Activated CD8-positive, alpha-beta memory T cell treated with anti-CD3 and anti-CD28 coated beads for 4 hours (primary cell): ENCODE measurements at regions not wholly inside any gene's neighbourhood (a gene's known extent, or its start where the extent isn't known, plus 50 kb on each side); places are given as distances from the start of the nearest gene placed in this dataset.
"Not testable (repeated sequence)": the region's sequence is repeated elsewhere in the genome, so short reads cannot be mapped to it uniquely, and the experiment has no call there.

Experiments used
- DNase-seq, 2 donors: peaks; one replicate each; pipeline ENCODE4 v3.0.0-alpha.2; 2020; ENCODE audit warnings: low read depth in 2 of 2

DNA sequence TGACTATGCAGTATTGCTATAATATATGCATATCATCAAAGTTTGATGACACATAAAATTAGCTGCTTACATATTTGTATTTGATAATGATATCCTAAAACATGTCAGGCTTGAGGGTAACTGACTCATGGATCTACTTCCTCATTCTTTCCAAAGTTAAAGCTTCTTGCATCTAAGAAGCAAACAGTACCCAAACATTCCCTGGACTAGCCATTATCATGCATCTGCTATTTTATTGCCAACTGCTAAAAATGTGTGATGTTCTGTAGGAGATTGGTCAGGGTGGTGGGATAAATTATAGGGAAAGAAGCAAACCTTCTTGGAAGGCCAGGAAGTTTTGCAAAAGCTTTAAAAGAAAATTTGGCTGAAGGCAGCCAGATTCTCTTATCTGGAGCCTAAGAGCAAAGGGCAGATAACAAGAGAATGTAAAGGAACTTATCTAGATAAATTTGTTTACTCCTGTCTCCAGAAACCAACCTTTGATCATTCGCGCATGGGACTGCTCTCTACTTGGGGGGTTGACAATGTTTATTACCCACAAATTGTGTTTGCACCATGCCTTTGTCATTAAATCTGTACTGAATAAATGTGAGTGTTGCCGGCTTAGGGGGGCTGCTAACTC lies 604.1 kb upstream of the TLE4 start:
- DNase-seq, result no peak

DNA sequence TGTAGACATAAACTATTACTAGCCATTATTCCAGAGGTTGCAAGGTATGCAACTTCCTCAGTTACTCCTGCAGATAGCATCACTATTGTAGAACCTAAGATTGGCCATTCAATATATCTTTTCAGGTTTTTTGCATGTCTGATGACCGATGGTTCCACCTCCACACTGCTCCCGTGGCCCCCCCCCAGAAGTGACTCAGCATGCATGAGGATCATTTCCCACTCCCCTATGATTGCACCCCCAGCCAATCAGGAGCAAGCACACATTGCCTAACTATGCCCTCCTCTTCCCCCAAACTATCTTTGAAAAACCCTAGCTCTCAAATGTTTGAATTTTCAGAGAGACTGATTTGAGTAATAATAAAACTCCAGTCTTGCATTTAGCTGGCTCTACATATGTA lies 601.4 kb upstream of the TLE4 start:
- no peak for DNase-seq

DNA sequence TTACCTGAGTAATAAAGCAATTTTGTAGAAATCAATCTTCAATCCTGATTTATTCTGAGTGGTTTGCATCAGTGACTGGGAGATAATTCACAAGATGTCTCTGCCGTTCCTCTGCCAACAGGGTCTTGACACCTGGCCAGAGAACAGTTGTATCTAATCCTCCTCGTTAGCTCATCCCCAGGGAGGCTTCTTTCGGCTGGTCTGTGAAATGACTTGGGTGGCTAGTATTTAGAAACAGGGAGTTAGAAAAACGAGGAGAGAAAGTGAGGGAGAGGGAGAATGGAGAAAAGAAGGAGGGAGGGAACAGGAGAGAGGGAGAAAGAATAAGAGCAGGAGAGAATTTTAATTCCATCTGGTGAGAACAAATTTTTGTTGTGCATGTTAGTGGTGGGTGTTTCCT lies 600.2 kb upstream of the TLE4 start:
- no peak for DNase-seq

DNA sequence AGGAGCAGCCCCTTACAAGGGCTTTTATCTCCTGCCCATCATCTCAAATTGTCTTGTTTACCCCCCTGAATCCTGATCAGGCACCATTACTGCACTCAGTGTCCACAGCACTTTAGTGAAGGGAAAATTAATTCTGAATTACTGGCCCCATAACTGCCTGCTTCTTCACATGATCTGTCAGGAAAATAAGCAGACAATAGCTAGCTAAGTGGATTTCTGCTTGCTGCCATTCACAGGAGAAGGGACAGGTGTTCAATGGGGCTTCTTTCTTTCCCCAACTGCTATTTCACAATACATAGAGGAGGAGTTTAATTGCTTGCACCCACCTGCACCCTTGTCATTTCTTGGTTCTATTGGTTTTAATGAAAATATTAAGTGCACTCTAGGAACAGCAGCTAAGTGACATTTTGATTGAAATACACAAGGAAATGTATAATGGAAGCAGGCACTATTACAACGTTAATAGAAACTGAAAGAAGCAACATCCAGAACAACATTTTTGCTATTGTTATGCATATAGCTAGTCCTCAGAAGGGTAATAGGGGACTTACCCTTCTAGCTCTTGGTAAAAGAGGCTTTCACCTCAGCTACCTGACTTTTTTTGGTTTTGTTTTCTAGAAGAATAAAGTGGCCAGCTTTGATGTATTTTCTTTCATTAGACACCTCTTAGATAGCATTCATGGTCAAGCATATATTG lies 599.3 kb upstream of the TLE4 start:
- DNase-seq, result no peak

DNA sequence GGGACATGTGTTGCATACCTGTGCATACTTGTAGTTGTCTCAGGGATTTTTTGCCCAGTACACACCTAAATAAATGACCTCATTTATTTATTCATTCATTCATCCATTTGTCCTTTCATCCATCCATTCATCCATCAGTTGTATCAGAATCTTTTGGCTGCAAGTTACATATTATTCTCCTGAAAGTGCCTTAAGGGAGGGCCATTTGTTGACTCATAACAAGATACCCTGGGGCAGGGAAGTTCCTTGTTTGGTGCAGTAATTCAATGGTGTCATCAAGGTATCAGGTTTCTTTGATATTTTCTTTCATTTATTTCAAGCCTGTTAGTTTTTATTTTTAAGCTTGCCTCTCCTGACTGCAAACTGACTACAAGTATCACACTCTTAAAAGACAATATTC lies 597.9 kb upstream of the TLE4 start:
- no peak for DNase-seq

DNA sequence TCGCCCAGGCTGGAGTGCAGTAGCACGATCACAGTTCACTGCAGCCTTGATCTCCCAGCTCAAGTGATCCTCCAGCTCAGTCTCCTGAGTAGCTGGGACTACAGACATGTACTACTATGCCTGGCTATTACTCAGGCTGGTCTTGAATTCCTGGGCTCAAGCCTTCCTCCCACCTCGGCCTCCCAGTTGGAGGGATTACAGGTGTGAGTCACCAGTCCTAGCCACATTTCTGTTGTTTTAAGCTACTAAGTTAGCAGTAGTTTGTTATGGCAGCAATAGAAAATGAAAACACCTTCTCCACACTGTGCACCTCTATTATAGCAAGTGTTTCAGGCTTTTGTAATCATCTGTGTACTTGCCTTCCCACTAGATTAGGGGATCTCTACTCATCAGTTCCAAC lies 588.9 kb upstream of the TLE4 start:
- DNase-seq, result no peak

DNA sequence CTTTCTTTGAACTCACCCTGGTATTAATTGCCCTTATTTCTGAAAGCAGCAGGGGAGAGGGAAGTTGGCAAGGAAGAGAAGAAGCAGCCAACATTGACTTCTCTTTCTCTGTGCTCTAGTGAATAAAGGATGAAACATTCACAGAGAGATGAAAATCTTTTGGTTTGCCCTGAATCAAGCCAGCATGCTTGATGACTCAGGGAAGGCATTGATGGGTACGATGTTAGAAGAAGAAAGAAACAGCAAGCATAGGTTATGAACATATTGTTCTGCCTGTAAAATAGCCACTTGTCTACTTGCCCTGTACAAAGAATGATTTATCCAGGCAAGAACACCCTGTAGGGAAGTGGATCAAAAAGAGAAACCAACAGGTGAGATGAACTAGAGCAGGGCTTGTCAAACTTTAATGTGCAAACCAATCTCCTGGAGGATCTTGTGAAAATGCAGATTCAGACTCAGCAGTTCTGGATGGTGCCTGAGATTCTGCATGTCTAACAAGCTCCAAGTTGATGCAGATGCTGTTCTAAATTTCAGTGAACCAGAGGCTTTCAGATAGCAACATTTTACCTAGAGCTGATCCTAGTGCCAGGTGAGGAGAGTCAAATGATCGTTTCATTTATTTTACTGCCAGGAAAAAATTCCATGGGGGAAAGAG lies 586.6 kb upstream of the TLE4 start:
- no peak for DNase-seq

DNA sequence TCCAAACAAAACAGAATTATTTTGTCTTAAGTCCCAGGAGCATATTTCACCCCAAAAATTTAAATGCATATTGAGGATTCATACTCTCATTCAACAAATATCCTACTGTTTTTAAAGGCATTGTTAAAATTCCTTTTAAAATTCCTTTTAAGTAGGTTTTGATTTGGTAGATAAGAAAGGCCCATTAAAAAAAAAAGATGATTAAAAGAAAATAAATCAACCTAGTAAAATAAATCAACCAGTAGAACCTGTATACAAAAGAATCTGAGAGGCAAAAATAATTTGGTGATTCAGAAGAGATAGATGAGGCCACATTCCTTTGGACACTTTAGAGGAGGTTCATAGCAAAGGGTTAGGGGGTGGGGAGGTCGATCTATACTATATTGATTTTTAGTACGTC lies 585.3 kb upstream of the TLE4 start:
- DNase-seq, result no peak

DNA sequence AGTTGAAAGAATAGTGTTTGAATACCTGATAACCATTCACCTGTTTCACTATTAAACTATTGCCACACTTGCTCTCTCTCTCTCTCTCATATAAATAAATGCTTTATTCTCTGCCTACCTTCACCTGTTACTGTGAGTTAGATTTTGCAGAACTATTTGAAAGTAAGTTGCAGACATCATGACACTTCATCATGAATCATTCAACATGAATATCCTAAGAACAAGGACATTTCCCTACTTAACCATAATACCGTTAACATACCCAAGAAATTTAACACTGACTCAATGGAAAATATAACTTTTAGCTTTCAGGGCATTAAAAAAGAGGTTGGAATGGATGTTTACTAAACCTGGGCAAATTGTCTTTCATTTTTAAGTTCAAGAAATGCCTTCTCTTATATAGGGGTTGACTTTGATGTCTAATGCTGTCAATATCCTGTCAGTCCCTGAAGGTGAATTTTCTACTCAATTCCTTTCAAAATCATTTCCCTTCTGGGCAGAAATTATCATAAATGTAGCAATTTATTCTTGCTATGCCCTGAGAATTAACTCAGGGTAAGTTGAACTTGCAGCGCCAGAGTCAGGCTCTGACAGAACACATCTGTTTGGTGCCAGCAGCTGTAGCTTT lies 582.6 kb upstream of the TLE4 start:
- DNase-seq, result no peak

DNA sequence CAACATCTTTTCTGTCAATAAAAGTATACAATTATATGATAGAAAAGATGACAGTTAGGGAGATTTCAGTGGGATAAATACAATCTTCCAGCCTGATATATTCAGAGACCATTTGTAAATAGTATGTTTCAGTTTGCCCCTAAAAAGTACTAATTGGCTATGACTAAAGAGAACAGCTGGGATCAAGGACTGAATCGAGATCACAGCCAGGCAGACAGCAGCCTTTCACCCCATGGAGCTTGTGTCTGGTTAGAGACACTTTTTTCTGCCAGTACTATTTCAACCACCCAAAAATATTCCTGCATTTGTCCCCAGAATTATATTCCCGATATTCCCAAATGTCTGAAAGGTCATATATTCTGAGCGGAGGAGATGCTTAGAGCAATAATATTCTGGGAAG lies 577.3 kb upstream of the TLE4 start:
- DNase-seq, result no peak

DNA sequence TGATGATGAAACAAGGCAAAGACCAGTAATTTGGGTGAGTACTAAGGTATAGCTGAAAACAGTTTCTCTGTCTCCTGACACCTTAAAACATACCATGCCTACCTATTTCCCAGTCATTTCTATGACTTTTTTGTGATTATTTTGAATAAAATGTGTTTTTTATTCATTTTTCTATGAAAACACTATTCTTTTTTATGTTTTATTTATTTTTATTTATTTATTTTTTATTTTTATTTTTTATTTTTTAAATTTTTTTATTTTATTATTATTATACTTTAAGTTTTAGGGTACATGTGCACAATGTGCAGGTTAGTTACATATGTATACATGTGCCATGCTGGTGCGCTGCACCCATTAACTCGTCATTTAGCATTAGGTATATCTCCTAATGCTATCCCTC lies 576.8 kb upstream of the TLE4 start:
- not testable (repeated sequence) for DNase-seq

DNA sequence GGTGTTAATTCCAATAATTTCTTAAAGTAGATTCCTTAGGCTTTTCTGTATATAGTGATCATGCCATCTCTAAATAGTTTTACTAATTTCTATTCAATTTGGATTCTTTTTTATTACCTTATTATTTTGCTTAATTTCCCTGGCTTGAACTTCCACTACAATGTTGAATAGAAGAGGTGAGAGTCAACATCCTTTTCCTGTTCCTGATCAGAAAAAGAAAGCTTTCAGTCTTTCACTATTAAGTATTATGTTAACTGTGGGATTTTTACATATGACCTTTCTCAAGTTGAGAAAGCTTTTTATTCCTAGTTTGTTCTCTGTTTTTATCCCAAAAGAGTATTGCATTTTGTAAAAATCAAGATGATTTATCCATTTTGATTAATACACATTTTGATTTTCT lies 574.5 kb upstream of the TLE4 start:
- DNase-seq, result no peak

DNA sequence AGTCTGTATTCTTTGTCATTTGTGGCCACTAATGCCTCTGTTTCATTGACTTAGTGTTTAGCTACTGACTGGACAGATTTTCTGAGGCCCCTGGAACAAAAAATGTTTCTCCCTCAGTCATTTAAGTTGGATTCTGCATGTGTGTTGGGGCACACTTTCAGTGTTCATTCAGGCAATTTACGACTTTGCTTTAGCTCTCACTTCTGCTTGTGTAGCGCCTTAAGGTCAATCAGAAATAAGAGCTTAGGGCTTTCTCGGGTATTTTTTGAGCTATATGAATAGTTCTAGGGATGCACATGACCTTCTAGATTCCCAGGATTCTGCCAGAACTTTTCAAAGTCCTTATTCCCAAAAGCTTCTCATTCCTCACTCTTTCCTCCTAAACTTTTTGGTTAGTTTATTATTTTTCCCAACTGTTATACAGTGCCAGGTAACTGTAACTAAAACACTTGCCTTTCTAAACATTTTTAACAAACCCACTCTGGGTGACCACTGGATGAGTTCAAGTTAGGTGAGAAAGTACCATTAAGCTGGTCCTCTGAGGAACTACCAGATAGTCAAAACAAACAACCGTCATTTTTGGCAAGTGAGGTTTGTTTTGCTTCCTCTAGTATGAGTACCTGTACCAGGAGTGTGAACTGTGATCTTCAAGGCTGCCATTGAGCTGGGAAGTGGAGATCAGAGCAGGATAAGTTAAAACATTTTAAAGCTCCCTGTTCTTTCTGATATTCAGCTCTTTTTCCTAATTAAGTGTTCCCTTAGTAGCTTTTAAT lies 571.3 kb upstream of the TLE4 start:
- DNase-seq, result no peak

DNA sequence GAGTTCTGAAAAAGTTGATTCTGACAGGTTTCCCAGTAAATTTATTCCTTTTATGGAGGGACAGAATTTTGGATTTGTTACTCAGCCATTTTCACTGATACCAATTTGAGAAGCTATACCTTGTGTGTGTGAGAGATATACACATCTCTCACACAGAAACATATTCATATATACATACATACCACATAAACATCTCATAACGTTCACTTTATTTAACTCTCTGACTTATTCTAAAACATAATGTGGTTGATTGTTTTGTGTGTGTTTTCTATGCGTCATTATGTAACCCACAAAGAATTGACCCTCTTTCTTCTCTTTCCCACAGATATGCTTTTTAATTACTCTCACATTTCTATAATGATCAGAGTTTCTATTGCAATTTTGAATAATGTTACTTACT lies 570.8 kb upstream of the TLE4 start:
- DNase-seq, result no peak

DNA sequence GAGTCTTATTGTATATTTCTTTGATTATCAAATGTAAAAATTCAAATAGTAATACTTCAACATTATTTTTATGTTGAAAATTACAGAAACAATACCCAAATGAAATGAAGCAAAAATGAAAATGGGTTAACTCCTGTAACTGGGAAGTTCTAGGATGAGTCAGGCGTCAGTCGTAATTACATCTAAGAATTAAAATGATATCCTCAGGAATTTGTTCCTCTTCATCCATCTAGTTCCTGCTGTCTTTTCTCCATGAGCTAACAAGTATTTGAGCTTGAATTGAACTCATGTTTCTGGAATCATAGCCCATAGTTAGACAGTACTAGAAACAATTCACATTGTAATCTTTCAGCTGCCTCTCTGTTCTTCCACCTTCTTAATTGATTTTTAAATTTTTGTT lies 568.3 kb upstream of the TLE4 start:
- DNase-seq, result no peak

DNA sequence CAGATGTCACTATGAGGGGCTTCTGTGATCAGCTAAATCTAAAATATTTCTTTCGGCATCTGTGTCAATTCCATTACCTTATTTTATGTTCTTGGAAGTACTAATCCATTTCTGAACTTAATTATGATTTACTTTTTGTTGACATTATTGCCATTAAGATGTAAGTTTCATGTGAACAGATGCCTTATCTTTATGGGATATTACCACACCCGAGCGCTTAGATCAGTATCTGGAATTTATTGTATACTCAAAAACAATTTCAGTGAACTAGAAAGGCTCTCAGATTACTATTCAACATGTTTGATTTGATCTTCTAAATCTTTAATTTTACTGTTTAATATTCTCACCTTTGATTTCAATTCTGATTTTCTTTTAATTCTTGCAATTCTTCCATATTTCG lies 567.7 kb upstream of the TLE4 start:
- no peak for DNase-seq

DNA sequence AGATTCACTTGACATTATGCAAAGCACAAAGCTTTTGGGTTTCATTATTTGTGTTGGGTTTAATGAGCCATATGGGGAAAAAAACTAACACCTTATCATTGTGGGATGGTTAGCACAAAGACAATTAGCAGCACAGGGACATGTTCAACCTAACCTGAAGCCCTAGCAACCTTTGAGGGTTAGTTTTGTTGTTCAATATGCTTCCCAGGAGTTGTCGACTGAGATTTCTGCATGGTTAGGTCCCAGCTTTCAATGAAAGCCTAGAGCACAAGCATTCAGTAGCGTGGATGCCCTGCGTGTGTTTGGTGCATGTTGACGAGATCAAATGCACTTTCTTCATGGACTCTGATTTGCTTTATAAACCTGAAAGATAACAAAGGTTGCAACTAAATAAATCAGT lies 565.2 kb upstream of the TLE4 start:
- DNase-seq, result no peak

DNA sequence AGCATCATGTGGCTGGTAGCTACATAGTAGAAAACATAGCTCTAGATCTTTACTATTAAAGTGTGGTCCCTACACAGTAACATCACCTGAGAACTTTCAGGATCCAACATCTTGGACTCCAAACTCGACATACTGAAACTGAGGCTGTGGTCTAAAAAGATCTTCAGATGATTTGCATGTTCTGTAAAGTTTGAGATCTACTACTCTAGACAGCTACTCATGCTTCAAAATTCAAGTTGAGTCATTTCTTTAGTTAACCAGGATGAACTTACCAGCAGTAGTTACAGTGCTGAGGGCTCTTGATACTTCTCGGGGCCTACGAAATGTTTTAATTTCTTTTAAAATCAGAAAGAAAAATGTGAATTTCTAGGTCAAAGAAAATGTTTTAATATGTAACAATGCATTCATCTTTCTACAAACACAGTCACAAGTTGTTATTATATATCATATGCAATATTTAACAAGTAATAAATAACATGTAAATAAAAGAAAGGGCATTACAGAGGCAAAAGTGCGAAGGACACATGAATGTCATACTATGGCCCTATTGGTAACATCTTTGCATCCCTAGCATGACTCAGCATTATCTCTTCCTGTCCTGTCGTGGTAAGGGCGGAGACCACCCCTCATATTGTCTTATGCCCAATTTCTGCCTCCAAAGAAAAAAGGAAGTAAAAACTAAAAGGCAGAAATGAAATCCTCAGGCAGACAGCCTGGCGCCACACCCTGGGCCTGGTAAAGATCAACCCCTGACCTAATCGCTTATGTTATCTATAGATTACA lies 563.9 kb upstream of the TLE4 start:
- no peak for DNase-seq

DNA sequence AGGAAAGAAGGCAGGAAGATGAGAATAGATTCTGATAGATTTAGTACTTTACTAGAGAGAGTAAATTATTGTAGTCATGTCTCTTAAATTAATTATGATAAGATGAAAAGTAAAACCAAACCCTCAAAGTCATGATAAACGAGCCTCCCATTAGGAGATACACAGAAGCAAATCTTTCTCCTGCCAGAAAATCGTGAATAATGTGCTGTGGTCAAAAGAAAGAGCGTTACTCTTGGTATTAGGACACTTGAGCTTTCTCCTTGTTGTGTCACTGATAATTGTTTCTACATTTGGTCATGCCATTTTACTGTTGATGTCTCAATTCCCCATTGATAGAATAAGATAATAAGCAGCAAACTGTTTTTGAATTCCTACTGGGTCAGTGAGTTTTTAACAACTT lies 562.8 kb upstream of the TLE4 start:
- DNase-seq, result no peak

DNA sequence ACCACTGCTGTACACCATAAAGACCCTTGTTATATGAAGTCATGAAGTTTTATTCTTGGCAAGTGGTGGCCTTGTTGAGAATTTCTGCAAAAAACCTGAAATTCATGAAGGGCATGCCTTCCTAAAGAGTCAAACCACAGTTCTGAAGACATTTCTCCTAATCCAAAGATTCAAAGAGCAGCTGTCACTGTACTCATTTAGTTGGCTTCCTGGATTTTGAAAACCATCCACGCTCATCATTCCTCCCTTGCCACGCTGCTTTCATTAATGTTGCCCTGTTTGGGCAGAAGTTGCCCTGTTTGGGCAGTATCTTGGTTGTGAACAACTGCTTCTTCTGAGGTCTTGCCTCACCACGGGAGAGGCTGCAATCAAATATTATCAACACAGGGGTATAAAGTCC lies 560.3 kb upstream of the TLE4 start:
- DNase-seq, result no peak

DNA sequence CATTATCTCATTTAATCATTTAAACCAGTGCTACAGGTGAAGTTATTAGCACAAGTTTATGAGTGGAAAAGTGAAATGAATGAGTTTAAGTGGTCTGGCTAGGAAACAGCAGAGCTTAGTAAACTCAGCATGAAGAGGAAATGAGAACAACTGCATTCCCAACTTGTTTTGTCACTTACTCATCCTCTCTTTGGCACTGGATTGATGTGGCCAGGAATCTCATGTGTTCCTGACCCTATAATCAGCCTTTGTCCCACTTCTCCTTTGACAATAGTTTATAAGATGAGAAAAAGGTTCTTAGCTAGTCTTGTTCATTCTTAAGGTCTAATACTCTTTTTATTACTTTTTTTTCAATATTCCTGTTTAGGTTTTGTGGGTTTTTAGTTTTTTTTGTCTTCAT lies 559.2 kb upstream of the TLE4 start:
- DNase-seq, result no peak
